Astrocyte of the hippocampus (primary cell): ENCODE measurements at regions not wholly inside any gene's neighbourhood (a gene's known extent, or its start where the extent isn't known, plus 50 kb on each side); places are given as distances from the start of the nearest gene placed in this dataset.

ENCODE experiments used
- DNase-seq: peaks from one replicate; pipeline ENCODE4 v3.0.0; 2011; ENCODE audit warnings: low read depth, low spot score

- DNase-seq = no peak
Measured at GRCh38 chr20:58162986-58163385, 65.5 kb downstream of the ANKRD60 start.

GRCh38 chr20:58161192-58161591 lies 67.3 kb downstream of the ANKRD60 start:
- DNase-seq = no peak

GRCh38 chr20:58160451-58161061 lies 67.9 kb downstream of the ANKRD60 start:
- peak; percentile 42 for DNase-seq

GRCh38 chr20:58155148-58155925 lies 73.1 kb downstream of the ANKRD60 start:
- no peak for DNase-seq

GRCh38 chr20:58154113-58154512 lies 74.3 kb downstream of the ANKRD60 start:
- DNase-seq = no peak

GRCh38 chr20:58153121-58153520 lies 75.3 kb downstream of the ANKRD60 start:
- no peak for DNase-seq

- DNase-seq = no peak
Measured at GRCh38 chr20:58150772-58151171, 77.7 kb downstream of the ANKRD60 start.

- DNase-seq = no peak
Measured at GRCh38 chr20:58149437-58150091, 78.9 kb downstream of the ANKRD60 start.

- no peak for DNase-seq
Measured at GRCh38 chr20:58148891-58149290, 79.6 kb downstream of the ANKRD60 start.

- no peak for DNase-seq
Measured at GRCh38 chr20:58147628-58148370, 80.7 kb downstream of the ANKRD60 start.

GRCh38 chr20:58146746-58147140 lies 81.7 kb downstream of the ANKRD60 start:
- no peak for DNase-seq

GRCh38 chr20:58146081-58146745 lies 82.2 kb downstream of the ANKRD60 start:
- DNase-seq = no peak

GRCh38 chr20:58145506-58146080 lies 82.9 kb downstream of the ANKRD60 start:
- DNase-seq = no peak

GRCh38 chr20:58144096-58144495 lies 84.4 kb downstream of the ANKRD60 start:
- no peak for DNase-seq

GRCh38 chr20:58143531-58143930 lies 84.9 kb downstream of the ANKRD60 start:
- DNase-seq = no peak

- no peak for DNase-seq
Measured at GRCh38 chr20:58142843-58143185, 85.6 kb downstream of the ANKRD60 start.

GRCh38 chr20:58141971-58142842 lies 86.2 kb downstream of the ANKRD60 start:
- no peak for DNase-seq

GRCh38 chr20:58141496-58141895 lies 87.0 kb downstream of the ANKRD60 start:
- no peak for DNase-seq

GRCh38 chr20:58140787-58141425 lies 87.5 kb downstream of the ANKRD60 start:
- no peak for DNase-seq
